NB4 (cell line): ENCODE measurements at regions not wholly inside any gene's neighbourhood (a gene's known extent, or its start where the extent isn't known, plus 50 kb on each side); places are given as distances from the start of the nearest gene placed in this dataset.

Experiments
- CTCF ChIP-seq: IDR thresholded peaks from one replicate; pipeline ENCODE4 v1.5.1; 2012; ENCODE audit warnings: low read depth, low read length
- POLR2A ChIP-seq: IDR thresholded peaks from 2 replicates; pipeline ENCODE4 v1.6.1; 2011; ENCODE audit warnings: mild to moderate bottlenecking; ENCODE audit not compliant: insufficient read length; ENCODE audit errors: extremely low read depth
- TF ChIP-seq, protein P1 (sequence below): IDR thresholded peaks from 2 replicates; pipeline ENCODE4 v1.6.1; 2011; ENCODE audit warnings: low read depth, low read length

DNA sequence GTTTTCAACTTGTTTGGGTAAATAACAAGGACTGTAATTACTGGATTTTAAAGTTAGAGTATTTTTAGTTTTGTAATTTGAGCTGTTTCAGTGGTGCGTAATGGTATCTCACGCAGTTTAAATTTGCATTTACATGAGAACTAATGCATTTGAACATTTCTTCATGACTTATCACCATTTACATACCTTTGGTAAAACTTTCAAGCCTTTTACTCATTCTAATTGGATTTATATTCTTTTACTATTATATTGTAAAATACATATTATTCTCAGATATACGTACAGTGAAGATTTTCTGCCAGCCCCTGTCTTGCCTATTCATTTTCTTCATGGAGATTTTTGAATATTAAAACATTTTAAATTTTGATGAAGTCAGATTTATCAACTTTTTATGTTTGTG lies 703.8 kb downstream of the MECOM start:
- TF ChIP-seq CTCF = no peak
- TF ChIP-seq, protein P1, sequence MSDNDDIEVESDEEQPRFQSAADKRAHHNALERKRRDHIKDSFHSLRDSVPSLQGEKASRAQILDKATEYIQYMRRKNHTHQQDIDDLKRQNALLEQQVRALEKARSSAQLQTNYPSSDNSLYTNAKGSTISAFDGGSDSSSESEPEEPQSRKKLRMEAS = no peak
- no peak for TF ChIP-seq POLR2A
